ENCODE measurements at regions not wholly inside any gene's neighbourhood (a gene's known extent, or its start where the extent isn't known, plus 50 kb on each side); places are given as distances from the start of the nearest gene placed in this dataset.

DNA sequence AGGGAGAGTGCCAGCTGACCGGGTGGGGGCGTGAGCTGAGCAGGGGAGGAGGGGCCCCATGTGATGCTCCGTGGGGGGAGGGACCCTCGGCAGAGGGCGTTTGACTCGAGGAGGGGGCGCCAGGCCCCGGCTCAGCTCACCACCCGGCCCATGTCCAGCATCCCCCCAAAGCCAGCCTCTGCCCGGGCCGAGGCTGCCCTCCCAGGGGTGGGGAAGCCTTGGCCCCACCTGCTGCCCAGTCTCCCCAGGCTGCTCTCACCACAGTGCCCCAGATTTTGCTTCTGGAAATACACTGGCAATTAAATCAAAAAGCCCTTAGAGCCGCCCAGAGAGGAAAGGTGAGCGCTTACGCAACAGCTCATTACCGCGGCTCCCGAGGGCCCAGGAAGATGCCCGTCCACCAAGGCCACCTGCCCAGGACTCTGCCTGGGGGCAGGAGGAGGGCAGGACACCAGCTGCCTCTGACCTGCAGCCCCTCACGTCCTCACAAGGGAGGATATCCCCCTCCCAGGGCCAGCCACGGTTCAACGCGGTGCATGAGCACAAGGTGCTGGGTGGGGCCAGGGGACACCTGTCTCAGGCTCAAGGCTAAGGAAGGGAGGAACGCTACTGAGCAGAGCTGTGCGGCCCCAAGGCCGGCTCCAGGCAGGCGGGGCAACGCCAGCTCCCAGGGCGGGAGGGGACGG is 70.0 kb upstream of the INPP5A start:
- no peak for FAIRE-seq
- Histone ChIP-seq H3K4me3 (ENCODE audit: low read depth, low read length) (no peak overlapping the region), H3K36me3 (ENCODE audit: control insufficient read depth, insufficient read depth, low read length) (no peaks in the 10 kb centered on the region), H3K27me3 (ENCODE audit: control insufficient read depth, insufficient read depth, low read length) (no peaks in the 10 kb centered on the region)
- no peak for DNase-seq (ENCODE audit: low read depth)
- TF ChIP-seq, protein P1, sequence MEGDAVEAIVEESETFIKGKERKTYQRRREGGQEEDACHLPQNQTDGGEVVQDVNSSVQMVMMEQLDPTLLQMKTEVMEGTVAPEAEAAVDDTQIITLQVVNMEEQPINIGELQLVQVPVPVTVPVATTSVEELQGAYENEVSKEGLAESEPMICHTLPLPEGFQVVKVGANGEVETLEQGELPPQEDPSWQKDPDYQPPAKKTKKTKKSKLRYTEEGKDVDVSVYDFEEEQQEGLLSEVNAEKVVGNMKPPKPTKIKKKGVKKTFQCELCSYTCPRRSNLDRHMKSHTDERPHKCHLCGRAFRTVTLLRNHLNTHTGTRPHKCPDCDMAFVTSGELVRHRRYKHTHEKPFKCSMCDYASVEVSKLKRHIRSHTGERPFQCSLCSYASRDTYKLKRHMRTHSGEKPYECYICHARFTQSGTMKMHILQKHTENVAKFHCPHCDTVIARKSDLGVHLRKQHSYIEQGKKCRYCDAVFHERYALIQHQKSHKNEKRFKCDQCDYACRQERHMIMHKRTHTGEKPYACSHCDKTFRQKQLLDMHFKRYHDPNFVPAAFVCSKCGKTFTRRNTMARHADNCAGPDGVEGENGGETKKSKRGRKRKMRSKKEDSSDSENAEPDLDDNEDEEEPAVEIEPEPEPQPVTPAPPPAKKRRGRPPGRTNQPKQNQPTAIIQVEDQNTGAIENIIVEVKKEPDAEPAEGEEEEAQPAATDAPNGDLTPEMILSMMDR (IDR thresholded peaks at IDR 0.05; ENCODE audit: insufficient read depth, low read length, severe bottlenecking): no peak

DNA sequence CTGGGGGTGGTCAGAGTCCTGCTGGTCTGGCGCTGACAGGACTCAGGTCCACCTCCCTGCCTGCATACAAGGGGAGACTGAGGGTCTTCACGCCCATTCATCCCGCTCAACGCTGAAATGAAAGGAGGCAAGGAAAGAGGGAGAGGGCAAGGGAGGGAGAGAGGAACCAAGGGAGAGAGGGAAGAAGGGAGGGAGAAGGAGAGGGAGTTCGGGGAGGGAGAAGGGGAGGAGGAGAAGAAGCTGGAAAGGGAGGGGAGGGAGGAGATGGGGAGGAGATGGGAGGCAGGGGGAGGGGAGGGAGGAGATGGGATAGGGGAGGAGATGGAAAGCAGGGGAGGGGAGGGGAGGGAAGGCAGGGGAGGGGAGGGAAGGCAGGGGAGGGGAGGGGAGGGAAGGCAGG is 69.4 kb upstream of the INPP5A start:
- no peak overlapping the region for H3K4me3 ChIP-seq (ENCODE audit: low read depth, low read length)
- DNase-seq (ENCODE audit: low read depth) (no peak), FAIRE-seq (no peak)
- TF ChIP-seq, protein P1 (IDR thresholded peaks at IDR 0.05; ENCODE audit: insufficient read depth, low read length, severe bottlenecking): no peak
- no peaks in the 10 kb centered on the region for H3K36me3 ChIP-seq (ENCODE audit: control insufficient read depth, insufficient read depth, low read length)
- no peaks in the 10 kb centered on the region for H3K27me3 ChIP-seq (ENCODE audit: control insufficient read depth, insufficient read depth, low read length)

DNA sequence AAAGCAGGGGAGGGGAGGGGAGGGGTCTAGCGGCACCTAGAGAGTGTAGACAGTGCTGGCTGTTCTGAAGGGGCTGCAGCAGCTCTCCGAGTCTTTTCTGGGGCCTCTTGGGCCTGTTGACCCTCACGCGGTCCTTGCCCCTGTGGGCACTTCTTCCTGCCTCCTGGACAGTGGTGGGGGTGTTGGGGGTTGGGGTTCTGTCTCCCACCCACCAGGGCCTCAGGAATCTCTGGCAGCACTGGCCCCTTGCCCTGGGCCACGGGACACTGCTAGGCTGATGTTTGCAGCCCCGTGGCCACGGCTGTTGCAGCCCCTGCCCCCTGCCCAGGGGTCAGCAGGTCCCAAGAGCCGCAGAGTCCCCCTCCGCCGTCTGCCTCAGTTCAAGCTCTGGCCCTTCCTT is 68.9 kb upstream of the INPP5A start:
- no peak for DNase-seq (ENCODE audit: low read depth)
- Histone ChIP-seq H3K27me3 (ENCODE audit: control insufficient read depth, insufficient read depth, low read length) (no peaks in the 10 kb centered on the region), H3K4me3 (ENCODE audit: low read depth, low read length) (no peak overlapping the region), H3K36me3 (ENCODE audit: control insufficient read depth, insufficient read depth, low read length) (no peaks in the 10 kb centered on the region)
- no peak for FAIRE-seq
- TF ChIP-seq, protein P1 (IDR thresholded peaks at IDR 0.05; ENCODE audit: insufficient read depth, low read length, severe bottlenecking): no peak

DNA sequence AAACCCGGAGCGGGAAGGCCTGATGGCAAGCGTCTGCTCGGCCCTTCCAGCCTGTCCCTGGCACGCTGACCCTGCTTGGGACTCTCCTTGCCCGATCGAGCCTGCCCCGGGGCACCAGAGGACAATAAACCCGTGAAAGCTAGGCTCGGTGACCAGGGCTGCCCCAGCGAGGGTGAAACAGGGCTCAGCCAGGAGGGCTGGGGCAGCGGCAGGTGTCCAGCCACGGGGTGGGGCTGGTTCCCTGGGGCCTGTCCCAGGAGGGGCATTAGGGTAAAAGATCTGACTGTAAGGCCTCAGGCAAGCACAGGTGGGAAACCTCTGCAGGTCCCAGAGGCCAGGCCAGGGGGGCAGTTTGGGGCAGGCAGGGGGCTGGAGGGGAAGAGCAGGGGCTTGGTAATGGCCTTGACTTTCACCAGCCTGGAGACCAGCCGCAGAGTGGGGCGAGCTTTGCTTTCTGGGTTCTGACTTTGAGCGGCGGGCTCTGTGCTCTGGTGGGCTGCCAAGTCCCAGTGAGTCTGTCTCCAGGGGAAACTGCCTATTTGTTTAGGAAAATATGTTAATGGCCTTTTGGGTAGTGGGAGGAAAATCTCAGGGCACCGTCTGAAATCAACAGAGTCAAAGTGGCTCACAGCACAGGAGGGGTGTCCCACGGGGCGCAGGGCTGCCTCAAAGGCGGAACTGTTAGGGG is 68.2 kb upstream of the INPP5A start:
- Histone ChIP-seq H3K27me3 (ENCODE audit: control insufficient read depth, insufficient read depth, low read length) (no peaks in the 10 kb centered on the region), H3K36me3 (ENCODE audit: control insufficient read depth, insufficient read depth, low read length) (no peaks in the 10 kb centered on the region), H3K4me3 (ENCODE audit: low read depth, low read length) (no peak overlapping the region)
- no peak for FAIRE-seq
- TF ChIP-seq, protein P1 (IDR thresholded peaks at IDR 0.05; ENCODE audit: insufficient read depth, low read length, severe bottlenecking): no peak
- no peak for DNase-seq (ENCODE audit: low read depth)

DNA sequence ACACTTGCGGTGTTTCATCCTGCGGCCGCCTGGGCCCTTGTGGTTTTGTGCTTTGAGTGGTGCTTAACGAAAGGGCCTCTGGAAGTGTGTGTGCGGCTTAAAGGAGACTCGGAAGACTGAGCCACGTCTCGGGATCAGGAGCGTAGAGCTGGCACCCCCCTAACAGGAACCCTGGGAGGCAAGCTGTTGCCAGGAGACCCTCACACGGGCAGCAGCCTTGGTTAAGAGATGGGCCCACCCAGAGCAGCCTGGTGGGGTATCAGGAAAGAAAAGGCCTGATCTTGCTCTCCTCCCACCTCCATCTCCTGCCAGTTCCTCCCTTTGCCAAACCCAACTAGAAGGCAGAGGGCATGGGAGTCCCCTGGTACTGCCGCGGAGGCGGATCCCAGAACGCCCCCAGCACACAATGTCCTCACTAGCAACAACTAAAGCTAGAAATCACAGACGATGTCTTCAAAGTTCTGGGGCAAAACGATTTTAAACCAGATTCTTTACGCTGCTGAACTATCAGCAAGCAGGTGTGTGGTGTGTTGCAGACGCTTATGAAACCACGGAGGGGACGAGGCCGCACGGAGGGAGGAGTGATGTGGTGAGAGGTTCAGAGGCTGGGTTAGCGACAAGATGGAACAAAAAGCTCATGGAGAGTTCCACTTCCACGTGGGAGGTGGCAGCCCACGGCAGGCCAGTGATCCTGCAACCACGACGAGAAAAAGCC is 67.0 kb upstream of the INPP5A start:
- DNase-seq (ENCODE audit: low read depth) (no peak), FAIRE-seq (no peak)
- no peaks in the 10 kb centered on the region for H3K27me3 ChIP-seq (ENCODE audit: control insufficient read depth, insufficient read depth, low read length)
- no peak overlapping the region for H3K4me3 ChIP-seq (ENCODE audit: low read depth, low read length)
- TF ChIP-seq, protein P1 (IDR thresholded peaks at IDR 0.05; ENCODE audit: insufficient read depth, low read length, severe bottlenecking): no peak
- H3K36me3 ChIP-seq (ENCODE audit: control insufficient read depth, insufficient read depth, low read length): no peaks in the 10 kb centered on the region
